ENCODE measurements at regions not wholly inside any gene's neighbourhood (a gene's known extent, or its start where the extent isn't known, plus 50 kb on each side); places are given as distances from the start of the nearest gene placed in this dataset.

- TF ChIP-seq EZH2 (IDR thresholded peaks at IDR 0.05; ENCODE audit: low read length, missing control alignments): no peak
- TF ChIP-seq, protein P1, sequence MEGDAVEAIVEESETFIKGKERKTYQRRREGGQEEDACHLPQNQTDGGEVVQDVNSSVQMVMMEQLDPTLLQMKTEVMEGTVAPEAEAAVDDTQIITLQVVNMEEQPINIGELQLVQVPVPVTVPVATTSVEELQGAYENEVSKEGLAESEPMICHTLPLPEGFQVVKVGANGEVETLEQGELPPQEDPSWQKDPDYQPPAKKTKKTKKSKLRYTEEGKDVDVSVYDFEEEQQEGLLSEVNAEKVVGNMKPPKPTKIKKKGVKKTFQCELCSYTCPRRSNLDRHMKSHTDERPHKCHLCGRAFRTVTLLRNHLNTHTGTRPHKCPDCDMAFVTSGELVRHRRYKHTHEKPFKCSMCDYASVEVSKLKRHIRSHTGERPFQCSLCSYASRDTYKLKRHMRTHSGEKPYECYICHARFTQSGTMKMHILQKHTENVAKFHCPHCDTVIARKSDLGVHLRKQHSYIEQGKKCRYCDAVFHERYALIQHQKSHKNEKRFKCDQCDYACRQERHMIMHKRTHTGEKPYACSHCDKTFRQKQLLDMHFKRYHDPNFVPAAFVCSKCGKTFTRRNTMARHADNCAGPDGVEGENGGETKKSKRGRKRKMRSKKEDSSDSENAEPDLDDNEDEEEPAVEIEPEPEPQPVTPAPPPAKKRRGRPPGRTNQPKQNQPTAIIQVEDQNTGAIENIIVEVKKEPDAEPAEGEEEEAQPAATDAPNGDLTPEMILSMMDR (conservative IDR thresholded peaks at IDR 0.05 in 1 of 2, IDR thresholded peaks at IDR 0.05 in 1 of 2; ENCODE audit: low read depth in 1 of 2, low read length in 2 of 2): no peak
Observed at GRCh38 chr11:113627946-113628345, 78.2 kb downstream of the TMPRSS5 start.

Measured in fibroblast of lung (primary cell).